KG1 (cell line): ENCODE measurements at regions not wholly inside any gene's neighbourhood (a gene's known extent, or its start where the extent isn't known, plus 50 kb on each side); places are given as distances from the start of the nearest gene placed in this dataset.

Experiments used
- DNase-seq: peaks from one replicate; lab custom pipeline; 2025; lab: John Stamatoyannopoulos, UW

GRCh38 chr14:25150401-25150800, 100.5 kb upstream of the STXBP6 start:
- no peak for DNase-seq

- DNase-seq: no peak
Measured at GRCh38 chr14:25140411-25140810, 90.5 kb upstream of the STXBP6 start.

GRCh38 chr14:25136811-25137210, 86.9 kb upstream of the STXBP6 start:
- DNase-seq: no peak

- no peak for DNase-seq
Measured at GRCh38 chr14:25134184-25134583, 84.2 kb upstream of the STXBP6 start.

GRCh38 chr14:25132732-25133422, 82.9 kb upstream of the STXBP6 start:
- peak; percentile 26 for DNase-seq

- no peak for DNase-seq
Measured at GRCh38 chr14:25132094-25132493, 82.1 kb upstream of the STXBP6 start.

GRCh38 chr14:25122843-25123242, 72.9 kb upstream of the STXBP6 start:
- no peak for DNase-seq

- no peak for DNase-seq
Measured at GRCh38 chr14:25122211-25122610, 72.3 kb upstream of the STXBP6 start.

- DNase-seq: no peak
Measured at GRCh38 chr14:25121337-25122129, 71.6 kb upstream of the STXBP6 start.

- DNase-seq: no peak
Measured at GRCh38 chr14:25120261-25120660, 70.3 kb upstream of the STXBP6 start.

- no peak for DNase-seq
Measured at GRCh38 chr14:25118671-25119070, 68.7 kb upstream of the STXBP6 start.

- no peak for DNase-seq
Measured at GRCh38 chr14:25117342-25117741, 67.4 kb upstream of the STXBP6 start.

GRCh38 chr14:25116607-25117006, 66.7 kb upstream of the STXBP6 start:
- no peak for DNase-seq

- DNase-seq: no peak
Measured at GRCh38 chr14:25113394-25113793, 63.4 kb upstream of the STXBP6 start.

- no peak for DNase-seq
Measured at GRCh38 chr14:25111061-25111601, 61.2 kb upstream of the STXBP6 start.

GRCh38 chr14:25110106-25110505, 60.2 kb upstream of the STXBP6 start:
- DNase-seq: no peak

GRCh38 chr14:25108959-25109358, 59.0 kb upstream of the STXBP6 start:
- no peak for DNase-seq

GRCh38 chr14:25108291-25108690, 58.3 kb upstream of the STXBP6 start:
- DNase-seq: no peak

GRCh38 chr14:25103820-25104219, 53.9 kb upstream of the STXBP6 start:
- no peak for DNase-seq

- no peak for DNase-seq
Measured at GRCh38 chr14:25103271-25103670, 53.3 kb upstream of the STXBP6 start.

- DNase-seq: no peak
Measured at GRCh38 chr14:25102788-25103187, 52.8 kb upstream of the STXBP6 start.

- DNase-seq: no peak
Measured at GRCh38 chr14:25101276-25101675, 51.3 kb upstream of the STXBP6 start.
